SKM-1 treated with dmso at 0.1 percent for 144 hours (cell line): ENCODE measurements at regions not wholly inside any gene's neighbourhood (a gene's known extent, or its start where the extent isn't known, plus 50 kb on each side); places are given as distances from the start of the nearest gene placed in this dataset.
"Not testable (repeated sequence)": the region's sequence is repeated elsewhere in the genome, so short reads cannot be mapped to it uniquely, and the experiment has no call there.

Experiments used
- DNase-seq: peaks from one replicate; lab custom pipeline; 2025; ENCODE audit not compliant: unreplicated experiment; lab: John Stamatoyannopoulos, UW

GRCh38 chr5:50898966-50899365 lies 232.5 kb downstream of the PARP8 start:
- no peak for DNase-seq

GRCh38 chr5:50900952-50901510 lies 234.6 kb downstream of the PARP8 start:
- no peak for DNase-seq

DNA sequence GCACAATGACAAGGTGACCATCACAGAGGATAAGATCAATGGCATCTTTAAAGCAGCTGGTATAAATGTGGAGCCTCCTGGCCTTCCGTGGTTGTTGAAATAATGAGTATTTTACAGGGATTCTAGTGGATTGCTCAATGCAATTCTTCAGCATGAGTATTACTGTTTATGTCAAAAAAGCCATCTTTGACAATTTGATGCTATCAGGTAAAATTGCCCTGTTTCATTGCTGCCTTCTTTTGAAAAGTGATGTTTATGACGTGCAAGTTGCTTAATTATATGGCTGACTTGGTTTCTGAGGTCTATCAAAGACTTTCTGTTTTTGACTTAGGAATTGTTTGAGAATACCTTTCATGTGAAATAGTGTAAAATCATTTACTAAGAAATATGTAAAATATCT lies 237.2 kb downstream of the PARP8 start:
- DNase-seq = no peak

DNA sequence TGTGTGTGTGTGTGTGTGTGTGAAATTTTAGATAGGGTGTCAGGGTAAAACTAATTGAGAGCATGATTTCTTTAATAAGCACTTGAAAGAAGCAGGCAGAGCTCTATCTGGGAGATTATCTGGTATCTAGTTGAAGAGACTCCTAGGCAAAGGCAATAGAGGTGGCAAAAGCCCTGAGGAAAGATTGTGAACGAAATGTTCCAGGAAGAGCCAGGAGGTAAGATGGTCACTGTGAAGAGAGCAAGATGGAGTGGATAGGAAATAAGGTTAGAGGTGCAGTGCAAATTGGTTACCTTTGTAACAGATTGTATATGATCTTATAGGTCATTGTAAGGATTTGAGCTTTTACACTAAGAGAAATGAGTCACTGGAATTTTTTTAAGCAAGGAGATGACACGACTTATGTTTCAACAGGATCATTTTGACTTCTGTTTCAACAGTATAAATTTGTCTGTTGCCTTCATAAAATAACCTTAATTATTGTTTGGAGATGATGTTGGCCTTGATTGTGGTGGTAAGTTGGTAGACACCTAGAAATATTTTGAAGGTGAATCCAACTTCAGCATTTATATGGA lies 239.6 kb downstream of the PARP8 start:
- no peak for DNase-seq

DNA sequence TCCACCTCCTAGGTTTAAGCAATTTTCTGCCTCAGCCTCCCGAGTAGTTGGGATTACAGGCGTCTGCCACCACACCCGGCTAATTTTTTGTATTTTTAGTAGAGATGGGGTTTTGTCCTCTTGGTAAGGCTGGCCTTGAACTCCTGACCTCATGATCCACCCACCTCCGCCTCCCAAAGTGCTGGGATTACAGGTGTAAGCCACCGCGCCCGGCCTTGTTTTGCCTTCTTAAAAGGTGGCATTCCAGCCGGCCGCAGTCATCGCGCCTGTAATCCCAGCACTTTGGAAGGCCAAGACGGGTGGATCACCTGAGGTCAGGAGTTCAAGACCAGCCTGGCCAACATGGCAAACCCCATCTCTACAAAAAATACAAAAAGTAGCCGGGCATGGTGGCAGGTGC lies 253.7 kb downstream of the PARP8 start:
- not testable (repeated sequence) for DNase-seq

DNA sequence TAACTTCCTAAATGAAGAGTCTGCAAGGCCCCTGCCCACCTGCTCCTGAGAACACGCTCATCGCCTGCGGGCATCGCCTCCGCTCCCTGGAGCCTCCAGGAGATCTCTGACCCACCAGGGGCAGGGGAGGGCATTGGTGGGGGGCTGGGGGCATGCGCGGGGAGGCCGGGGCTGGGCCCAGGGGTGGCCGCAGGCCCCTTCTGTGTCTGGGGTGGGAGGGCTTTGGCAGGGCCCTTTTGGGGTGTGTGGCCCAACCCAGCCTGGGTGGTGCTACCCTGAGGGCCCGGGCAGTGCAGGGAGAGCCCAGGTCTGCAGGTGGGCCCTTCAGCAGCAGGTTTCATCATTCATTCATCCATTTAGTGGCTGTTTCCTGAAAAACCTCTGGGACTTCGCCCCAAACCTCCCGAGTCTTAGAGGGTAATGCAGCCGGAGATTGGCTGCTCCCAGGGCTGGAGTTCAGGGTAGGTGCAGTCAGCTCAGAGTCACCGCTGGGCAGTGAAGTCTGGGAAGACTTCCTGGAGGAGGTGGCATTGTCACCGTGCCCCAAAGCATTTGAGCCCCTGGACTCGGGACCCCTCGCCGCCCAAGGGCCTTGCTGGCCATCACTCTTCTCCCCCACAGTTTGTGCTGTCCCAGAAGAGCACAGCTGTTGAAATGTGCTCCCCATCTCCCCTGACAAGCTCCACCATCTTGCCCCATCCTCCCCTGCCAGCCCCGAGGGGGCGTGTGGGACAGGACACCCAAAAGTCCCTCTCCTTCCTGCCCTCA lies 255.1 kb downstream of the PARP8 start:
- no peak for DNase-seq

DNA sequence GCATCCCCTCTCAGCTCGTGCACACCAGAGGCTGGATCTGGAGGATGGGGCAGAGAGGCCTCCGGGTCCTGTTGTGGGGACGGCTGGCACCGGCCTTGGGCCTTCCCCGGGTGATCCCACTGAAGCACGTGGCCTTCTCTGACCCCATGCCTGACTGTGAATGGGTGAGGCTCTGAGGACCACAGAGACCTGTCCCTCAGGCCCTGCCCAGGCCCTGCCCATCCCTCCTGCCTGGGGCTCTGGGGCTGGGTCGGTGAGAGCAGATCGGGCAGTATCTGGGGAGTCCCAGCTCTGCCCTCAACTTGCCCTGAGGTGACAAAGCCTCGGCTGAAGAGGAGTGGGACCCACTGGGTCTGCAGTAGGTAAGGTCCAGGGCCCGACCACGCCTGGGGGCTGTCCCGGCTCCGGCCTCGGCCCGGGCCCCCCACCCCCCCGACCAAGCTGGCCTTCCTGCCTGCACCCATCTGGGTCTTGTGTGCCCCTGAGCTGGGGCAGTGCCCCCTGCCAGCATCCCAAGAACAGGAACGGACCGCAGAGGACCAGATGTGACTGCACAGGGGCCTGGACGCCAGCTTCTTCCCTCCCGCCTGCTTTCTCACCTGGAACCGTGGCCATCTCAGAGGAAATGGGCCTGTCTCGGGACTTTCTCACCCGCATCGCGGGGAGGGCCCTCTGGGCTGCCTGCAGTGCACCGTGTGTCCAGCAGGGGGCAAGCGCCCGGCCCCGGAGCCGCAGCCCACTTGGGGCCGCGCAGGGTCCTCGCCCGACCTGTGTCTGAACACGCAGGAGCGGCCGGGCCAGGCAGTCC lies 255.9 kb downstream of the PARP8 start:
- not testable (repeated sequence) for DNase-seq

GRCh38 chr5:50922942-50923767 lies 256.7 kb downstream of the PARP8 start:
- no peak for DNase-seq

GRCh38 chr5:50923768-50924494 lies 257.5 kb downstream of the PARP8 start:
- no peak for DNase-seq

DNA sequence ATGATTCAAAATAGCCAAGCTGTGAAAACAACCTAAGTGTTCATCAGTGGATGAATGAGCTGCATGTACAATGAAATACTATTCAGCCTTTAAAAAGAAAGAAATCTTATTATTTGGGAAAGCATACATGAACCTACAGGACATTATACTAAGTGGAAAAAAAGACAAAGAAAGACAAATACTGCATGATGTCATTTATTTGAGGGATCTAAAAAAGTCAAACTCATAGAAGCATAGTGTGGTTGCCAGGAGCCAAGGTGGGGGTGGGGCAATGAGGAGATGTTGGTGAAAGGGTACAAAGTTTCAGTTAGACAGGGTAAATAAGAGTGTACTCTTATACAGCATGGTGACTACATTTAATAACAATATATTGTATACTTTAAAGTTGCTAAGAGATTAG lies 261.5 kb downstream of the PARP8 start:
- no peak for DNase-seq

GRCh38 chr5:50929174-50929573 lies 262.7 kb downstream of the PARP8 start:
- no peak for DNase-seq

GRCh38 chr5:50934343-50934742 lies 267.9 kb downstream of the PARP8 start:
- no peak for DNase-seq

- DNase-seq = no peak
Measured at GRCh38 chr5:50945139-50945538, 278.7 kb downstream of the PARP8 start.

DNA sequence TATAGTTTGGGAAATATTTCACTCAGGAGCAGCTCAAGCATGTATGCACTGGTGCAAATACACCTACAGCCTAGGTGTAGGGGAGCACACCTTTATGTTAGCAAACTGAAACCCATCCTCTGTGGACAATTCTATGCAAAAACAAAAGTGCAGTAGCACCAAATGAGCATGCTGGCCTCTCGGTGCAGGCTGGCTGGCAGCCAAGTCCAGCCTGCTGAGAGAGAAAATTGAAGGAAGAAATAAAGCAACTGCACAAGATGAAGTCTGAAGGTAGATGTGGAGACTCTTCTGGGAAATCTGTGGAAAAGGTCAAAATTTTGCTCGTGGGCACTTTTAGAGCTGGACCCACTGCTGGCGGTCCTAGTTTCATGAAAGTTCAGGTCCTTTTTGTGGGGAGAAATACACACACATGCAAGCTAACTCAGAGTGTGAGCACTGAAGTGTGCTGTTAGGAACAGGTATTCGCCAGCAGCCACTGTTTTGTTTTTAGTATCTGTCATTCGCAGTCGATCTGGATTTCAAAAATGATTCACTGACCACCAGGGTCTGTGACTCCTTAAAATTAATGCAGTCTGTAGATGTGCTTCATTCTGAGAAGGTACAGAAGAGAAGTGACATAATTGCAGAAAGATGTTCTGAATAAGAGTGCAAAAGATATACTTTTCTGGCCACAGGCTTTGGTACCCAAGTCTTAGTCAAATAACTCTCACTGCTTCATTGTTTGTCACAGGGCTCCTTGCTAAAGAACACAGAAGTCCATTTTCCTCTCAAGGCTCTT lies 281.7 kb downstream of the PARP8 start:
- DNase-seq = no peak

DNA sequence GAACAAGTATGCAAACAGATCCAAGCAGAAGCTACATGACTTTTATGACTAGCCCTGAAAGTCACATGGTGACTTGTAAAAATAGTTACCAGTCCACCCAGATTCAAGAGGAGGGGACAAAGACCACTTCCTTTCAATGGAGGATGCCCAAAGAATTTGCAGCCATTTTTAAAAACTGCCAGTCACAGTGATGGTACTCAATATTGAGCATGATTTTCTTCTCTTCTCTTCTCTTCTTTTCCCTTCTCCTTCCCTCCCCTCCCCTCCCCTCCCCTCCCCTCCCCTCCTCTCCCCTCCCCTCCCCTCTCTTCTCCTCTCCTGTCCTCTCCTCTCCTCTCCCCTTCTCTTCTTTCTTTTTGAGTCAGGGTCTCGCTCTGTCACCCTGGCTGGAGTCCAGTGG lies 286.9 kb downstream of the PARP8 start:
- no peak for DNase-seq

DNA sequence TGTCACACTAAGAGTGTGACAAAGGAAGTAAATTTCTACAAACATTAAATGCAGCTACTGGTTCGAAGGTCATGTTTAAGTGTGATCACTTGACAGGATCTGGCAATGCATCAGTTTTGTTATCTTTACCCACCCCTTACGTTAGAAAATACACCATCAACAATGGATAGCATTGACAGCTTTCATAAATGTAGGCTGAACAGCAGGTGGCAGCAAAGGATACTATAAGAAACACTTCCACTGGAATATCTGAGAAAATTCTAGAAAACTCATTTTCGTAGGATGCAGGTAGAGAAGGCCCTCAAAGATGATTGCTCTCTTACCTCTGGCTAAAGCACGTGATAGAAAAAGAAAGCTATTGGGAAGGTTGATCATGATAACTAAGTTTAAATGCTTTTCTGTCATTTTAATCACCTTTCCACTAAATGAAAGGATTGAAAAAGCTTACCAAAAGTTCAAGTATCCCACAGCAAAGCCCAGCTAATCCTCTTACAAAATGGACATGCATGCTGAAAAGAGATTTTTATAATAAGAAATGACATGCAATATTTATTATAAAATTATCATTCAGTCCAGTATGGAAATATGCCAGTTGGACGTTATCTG lies 292.5 kb downstream of the PARP8 start:
- peak; percentile 8 for DNase-seq

DNA sequence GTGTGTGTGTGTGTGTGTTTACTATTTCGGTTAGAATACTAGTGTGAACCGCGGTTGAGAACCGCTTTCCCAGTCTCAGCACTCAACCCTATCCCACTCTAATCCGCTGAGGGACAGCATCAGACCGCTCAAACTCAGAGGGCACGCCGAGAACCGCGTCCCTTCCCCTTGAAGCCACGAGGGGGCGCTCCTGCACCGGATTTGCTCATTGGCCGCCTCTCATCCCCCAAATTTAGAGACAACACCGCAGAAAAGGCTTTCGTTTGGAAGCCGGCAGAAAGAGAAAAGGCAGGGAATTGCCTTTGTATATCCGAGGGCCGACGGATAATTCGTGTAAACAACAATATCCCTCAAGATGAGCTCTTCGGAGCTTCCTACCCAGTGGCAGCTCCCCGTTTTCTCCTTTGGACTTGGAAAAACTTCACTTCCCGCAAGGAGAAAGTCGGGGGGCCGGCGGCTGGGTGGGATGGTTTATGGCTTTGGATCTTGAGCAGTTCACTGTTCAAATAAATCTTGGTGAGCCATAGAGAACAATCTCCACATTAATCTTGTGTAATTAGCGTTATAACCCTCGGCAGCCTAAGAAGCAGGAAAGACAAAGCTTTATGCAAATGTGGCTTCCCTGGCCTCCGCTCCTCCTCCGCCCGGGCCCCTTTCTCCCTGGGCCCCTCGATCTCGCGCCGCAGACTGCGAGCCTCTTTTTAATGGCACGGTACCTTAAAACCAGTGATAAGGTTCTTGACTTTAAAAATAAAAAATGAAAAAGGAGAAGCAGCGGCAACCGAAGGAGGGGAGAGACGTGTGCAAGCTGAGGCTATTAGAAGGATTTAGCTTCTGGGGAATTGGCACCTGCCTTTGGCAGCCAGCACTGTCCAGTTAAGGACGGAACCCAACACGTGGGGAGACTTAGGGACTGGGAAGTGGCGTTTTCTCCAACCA lies 296.8 kb downstream of the PARP8 start:
- peak; percentile 60 for DNase-seq
